H7 (cell line): ENCODE measurements at regions not wholly inside any gene's neighbourhood (a gene's known extent, or its start where the extent isn't known, plus 50 kb on each side); places are given as distances from the start of the nearest gene placed in this dataset.
"Not testable (repeated sequence)": the region's sequence is repeated elsewhere in the genome, so short reads cannot be mapped to it uniquely, and the experiment has no call there.

Experiments used
- DNase-seq: peaks from one replicate; pipeline ENCODE4 v3.0.0; 2012
- H3K27me3 ChIP-seq: 2 replicates; pipeline ENCODE4 v1.6.0; 2011; ENCODE audit warnings: mild to moderate bottlenecking, low read length; ENCODE audit not compliant: control insufficient read depth, insufficient read depth
- H3K36me3 ChIP-seq: replicated peaks from 2 replicates; pipeline ENCODE4 v1.5.1; 2011; ENCODE audit warnings: low read length; ENCODE audit not compliant: control insufficient read depth, insufficient read depth
- H3K4me3 ChIP-seq: 2 replicates; pipeline ENCODE4 v1.5.1; 2011; ENCODE audit warnings: low read depth, mild to moderate bottlenecking, control low read depth, low read length, moderate library complexity; ENCODE audit not compliant: insufficient read depth

DNA sequence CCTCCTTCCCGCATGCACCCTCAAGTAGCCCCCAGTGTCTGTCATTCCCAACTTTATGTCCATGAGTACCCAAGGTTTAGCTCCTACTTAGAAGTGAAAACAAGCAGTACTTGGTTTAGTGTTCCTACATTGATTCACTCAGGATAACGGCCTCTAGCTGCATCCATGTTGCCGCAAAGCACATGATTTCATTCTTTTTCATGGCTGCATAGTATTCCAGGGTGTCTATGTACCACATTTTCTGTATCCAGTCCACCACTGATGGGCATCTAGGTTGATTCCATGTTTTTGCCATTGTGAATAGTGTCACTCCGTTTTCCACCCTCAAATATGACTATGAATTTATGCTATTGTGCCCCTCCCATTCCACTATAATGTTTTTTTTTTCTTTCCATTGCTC is 130.5 kb upstream of the MXRA5 start:
- no peak for DNase-seq
- Histone ChIP-seq H3K4me3 (no peak overlapping the region), H3K36me3 (no peaks in the 10 kb centered on the region), H3K27me3 (no peaks in the 10 kb centered on the region)

DNA sequence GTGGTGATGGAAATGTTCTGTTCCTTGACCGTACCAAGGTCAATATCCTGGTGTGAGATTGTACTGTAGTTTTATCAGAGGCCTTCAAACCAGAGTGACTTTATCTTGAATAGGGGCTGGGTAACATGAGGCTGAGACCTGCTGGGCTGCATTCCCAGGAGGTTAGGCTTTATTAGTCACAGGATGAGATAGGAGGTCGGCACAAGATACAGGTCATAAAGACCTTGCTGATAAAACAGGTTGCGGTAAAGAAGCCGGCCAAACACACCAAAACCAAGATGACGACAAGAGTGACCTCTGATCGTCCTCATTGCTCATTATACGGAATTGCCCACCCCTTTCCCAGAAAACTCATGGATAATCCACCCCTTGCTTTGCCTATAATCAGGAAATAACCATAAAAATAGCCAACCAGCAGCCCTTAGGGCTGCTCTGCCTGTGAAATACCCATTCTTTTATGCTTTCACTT is 123.8 kb upstream of the MXRA5 start:
- not testable (repeated sequence) for H3K36me3 ChIP-seq, DNase-seq, H3K27me3 ChIP-seq, H3K4me3 ChIP-seq

DNA sequence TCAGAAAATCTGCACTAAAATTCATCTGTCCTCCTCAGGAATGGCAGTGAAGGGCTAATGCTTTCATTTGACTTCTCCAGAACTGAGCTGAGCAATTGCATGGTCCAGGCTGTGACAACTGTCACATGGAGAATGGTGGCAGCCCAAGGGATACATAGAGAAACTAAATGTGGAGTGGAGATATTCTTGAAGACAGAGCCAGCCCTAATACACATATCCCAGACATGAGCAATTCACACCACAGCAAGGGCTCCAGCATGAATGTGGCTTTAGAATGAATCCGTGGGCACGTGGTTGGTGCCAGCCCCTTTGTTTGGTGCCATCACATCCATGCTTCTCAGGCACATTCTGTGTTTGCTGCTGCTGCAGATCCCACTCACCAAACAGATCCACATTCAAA is 121.6 kb upstream of the MXRA5 start:
- no peak overlapping the region for H3K4me3 ChIP-seq
- no peak for DNase-seq
- no peaks in the 10 kb centered on the region; the same call in 1 of the 2 replicates for H3K36me3 ChIP-seq
- H3K27me3 ChIP-seq, result no peaks in the 10 kb centered on the region

DNA sequence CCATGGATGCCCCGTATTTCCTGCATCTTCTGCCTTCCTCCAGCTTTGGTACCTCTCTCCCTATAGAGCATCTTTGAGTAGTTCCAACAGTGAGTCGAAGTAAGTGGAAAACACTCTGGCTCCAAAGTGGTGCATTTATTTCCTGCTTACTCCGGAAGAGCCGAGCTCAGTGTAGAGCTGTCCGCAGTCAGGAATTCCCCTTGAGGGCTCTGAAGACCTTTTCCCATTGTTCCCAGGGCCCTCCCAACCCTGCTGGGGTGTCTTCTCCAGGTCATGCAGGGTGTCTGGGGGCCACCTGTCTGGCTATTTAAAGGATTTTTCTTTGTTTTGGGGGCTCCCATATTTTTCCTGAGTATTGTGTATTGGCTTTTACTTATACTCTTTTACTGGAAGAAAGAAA is 118.6 kb upstream of the MXRA5 start:
- H3K27me3 ChIP-seq, result no peaks in the 10 kb centered on the region
- no peak for DNase-seq
- no peak overlapping the region for H3K4me3 ChIP-seq
- no peaks in the 10 kb centered on the region; the same call in 1 of the 2 replicates for H3K36me3 ChIP-seq

DNA sequence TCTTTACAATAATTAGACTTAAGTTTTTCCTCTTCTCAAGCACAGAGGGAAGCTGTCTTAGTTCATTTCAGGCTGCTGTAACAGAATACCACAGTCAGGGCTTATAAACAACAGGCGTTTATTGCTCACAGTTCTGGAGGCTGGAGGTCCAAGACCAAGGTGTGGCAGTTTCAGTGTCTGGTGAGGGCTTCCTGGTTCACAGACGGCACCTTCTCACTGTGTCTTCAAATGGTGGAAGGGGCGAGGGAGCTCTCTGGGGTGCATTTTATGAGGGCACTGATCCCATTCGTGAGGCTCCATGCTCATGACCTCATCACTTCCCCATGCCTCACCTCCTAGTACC is 115.7 kb upstream of the MXRA5 start:
- no peaks in the 10 kb centered on the region for H3K27me3 ChIP-seq
- H3K4me3 ChIP-seq, result no peak overlapping the region
- no peak for DNase-seq
- H3K36me3 ChIP-seq, result no peaks in the 10 kb centered on the region; the same call in 1 of the 2 replicates

DNA sequence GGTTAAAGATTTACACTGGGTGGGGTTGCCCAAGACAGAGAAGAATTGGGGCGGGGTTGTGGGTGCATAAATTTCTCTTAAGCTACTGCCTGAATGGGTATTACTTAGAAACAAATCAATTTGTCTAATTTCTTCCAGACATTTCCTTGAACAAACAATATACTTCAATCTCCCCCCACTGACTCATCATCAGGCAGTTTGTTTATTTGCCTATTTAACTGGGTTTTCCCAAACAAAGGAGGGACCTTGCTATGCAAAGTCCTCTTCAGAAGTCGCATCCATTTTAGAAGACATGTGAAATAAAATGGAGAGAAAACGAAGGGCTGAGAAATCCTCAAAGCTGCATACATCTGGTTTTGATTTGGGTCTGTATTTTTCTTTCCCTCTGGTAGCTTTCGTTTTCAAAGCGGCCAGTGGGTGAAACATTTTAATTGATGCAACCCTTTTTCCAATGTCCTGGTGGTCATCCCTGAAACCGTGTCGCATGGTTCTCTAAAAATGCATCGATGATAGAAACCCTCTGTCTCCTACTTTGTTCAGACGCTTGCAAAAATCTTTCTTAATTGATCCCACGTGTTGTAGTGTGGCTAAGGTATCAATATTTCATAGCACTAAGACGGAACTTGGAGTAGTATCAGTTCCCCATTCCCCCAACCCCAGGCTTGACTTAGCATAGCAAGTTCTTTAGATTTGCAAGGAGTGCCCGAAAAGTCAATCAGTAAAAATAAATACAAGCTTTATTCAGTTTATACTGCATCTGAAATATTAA is 115.1 kb upstream of the MXRA5 start:
- Histone ChIP-seq H3K27me3 (no peaks in the 10 kb centered on the region), H3K36me3 (no peaks in the 10 kb centered on the region; the same call in 1 of the 2 replicates), H3K4me3 (no peak overlapping the region)
- no peak for DNase-seq

DNA sequence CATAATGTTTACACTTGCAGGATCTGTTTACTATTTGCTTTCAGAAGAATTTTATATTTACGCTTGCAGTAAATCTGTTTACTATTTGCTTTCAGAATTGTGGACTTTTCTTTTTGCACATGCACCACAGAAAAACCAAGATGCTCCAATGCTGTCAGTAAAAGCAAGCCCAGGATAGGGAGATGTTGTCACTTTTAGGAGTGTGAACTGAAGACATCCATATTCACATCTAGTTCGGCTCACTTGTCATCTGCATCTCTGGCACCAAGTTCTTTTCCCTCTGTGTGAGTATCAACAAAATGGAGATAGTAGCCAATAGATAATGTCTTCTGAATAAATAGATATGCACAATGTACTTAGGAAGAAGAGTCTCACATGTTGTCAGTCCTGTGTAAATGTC is 109.3 kb upstream of the MXRA5 start:
- DNase-seq, result no peak
- Histone ChIP-seq H3K4me3 (no peak overlapping the region), H3K27me3 (no peaks in the 10 kb centered on the region), H3K36me3 (no peaks in the 10 kb centered on the region)

DNA sequence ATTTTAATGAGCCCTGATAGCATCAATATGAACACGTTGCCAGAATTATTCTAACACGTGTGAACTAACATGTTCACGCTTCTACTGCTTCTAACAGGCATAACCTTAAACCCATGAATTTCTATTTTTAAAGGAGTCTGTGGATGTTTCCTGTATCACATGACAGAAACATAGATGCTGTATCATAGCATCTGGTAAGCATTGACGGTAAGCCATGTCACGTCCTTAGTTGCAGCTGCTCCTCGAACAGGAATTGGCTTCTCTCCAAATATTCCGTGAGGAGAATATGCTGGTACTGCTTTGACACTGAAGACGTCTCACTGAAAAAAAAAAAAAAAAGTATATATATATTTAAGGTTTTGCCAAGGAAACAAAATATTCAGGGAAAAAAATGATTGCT is 105.1 kb upstream of the MXRA5 start:
- no peak for DNase-seq
- Histone ChIP-seq H3K36me3 (no peaks in the 10 kb centered on the region), H3K4me3 (no peak overlapping the region), H3K27me3 (no peaks in the 10 kb centered on the region)

DNA sequence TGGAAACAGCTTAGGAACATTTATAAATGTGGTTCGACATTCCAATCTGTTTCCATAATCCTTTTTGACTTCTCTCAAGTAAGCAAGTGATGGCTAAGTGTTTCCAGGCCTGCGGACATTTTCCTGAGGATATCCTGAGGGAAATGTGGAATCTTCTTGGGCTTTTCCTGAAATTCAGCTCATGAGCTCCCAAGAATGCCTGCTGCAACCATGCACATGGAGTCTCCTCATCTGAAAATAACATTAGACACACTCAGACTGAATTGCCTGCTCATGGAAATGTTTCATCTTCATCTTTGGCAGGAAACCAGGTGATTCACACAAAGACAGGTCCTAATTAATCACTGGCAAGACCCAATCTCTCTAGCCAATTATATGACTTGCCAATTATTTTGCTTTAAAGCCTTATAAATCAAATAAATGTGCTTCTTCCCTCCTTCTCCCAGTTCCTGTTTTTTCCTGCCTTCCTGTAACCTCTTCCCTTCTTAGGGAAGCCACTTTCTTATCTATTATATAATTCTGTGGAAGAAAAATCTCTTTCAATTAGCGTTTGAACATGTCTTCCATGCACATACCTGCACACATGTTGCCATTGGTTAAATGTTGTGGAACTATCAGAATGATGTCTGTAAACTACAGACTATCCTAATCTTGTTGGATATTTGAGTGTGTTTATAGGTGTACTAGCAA is 104.6 kb upstream of the MXRA5 start:
- Histone ChIP-seq H3K27me3 (no peaks in the 10 kb centered on the region), H3K4me3 (no peak overlapping the region), H3K36me3 (no peaks in the 10 kb centered on the region)
- DNase-seq, result no peak

DNA sequence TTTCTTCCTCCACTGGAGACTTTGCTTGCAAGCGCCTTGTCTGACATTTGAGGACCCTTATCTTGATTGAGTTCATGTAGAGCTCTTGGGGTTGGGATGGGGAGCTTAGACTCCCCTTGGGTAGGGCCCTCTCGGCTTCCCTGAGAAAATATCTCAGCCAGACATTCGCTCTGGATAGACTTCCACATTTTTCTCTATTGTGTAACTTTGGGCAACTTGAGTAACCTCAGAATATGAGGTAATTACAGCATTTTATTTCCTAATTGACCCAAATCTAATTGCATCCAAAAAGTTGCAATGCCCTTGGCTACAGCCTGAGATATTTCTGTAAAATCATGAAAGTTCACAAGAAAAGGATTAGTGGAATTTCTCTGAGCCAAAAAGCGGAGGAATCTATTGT is 102.8 kb upstream of the MXRA5 start:
- Histone ChIP-seq H3K36me3 (no peaks in the 10 kb centered on the region), H3K4me3 (no peak overlapping the region), H3K27me3 (no peaks in the 10 kb centered on the region)
- no peak for DNase-seq

DNA sequence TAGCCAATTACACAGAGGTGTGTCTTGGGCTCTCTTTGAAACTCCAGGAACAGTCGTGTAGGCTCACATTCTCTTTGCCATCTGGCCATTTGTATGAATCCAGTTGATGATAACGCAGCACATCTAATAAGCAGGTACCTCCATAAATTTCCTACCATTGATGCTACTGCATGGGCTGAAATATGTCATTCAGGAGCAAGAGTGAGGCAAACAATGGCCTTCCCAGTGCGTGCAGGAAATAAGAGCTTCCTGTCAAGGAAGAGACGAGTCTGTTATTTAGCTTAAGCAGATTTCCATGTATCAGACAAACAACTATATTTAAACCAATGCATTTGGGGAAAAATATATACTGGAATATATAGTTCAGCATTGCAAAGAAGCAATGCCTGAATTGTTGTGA is 102.1 kb upstream of the MXRA5 start:
- Histone ChIP-seq H3K4me3 (no peak overlapping the region), H3K36me3 (no peaks in the 10 kb centered on the region), H3K27me3 (no peaks in the 10 kb centered on the region)
- no peak for DNase-seq

DNA sequence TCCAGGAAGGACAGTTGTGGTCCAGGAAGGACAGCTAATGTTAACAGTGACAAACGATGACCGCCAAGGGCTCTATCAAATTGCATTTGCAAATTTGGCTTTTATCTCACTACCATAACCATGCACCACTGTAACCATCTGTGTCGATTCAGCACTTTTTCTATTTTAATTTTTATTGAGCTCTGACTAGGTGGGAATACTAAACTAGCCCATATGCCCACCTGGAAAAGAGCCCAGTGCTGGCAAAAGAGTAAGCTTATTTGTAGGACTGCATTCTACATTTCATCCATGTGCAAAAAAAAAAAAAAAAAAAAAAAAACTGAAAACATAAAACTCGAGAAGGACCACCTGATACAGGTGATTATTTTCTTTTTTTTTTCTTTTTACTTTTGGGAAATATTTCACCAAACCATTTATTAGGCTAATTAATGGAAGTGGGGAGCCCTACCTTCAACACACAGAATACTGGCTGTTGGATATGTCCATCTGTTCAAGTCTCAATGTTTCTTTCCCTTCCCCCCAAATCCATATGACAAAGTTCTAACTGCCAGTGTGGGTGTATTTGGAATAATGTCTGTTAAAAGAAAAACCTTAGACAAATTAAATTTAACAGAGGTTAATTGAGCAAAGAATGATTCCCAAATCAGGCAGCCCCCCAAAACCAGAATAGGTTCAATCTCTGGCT is 99.5 kb upstream of the MXRA5 start:
- DNase-seq, result no peak
- H3K4me3 ChIP-seq, result no peak overlapping the region
- no peaks in the 10 kb centered on the region for H3K27me3 ChIP-seq
- no peaks in the 10 kb centered on the region for H3K36me3 ChIP-seq

DNA sequence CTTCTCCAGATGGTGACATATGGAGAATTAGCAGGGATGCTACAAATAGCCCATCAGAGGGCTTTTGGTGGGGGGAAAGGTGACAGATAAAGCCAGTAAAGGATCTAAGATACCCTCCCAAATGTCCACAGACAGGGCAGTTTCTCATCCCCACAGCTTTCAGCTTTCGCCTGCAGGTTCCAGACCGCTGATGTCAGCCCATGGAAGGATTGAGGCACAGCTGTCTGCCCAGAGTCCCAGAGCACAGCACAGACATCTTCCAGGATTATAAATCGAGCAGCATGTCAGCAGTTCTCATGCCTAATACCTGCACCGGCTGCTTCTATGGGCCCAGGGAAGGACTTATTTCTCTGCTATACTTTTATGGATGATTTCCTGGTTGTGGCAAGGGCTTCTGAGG is 96.7 kb upstream of the MXRA5 start:
- H3K4me3 ChIP-seq, result no peak overlapping the region
- no peaks in the 10 kb centered on the region for H3K27me3 ChIP-seq
- no peaks in the 10 kb centered on the region for H3K36me3 ChIP-seq
- DNase-seq, result no peak

DNA sequence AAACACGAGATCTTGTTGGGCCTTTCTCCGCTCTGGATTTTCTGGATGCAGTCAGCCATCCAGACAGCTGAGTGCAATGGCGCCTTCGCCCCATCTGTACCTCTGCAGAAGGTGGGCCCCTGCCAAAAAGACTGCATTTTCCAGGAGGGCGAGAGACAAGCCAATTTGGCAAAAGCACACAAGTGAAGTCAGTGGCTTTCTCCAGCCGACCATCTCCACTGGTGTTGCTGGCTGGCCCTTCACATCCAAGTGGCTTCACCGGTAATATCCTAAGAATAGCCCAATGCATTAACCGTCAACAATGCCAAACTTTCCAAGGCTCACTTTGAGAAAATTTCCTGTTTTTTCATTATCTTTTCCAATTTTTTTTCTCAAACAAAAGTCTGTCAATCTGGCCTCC is 96.2 kb upstream of the MXRA5 start:
- no peak overlapping the region for H3K4me3 ChIP-seq
- no peaks in the 10 kb centered on the region for H3K27me3 ChIP-seq
- no peaks in the 10 kb centered on the region for H3K36me3 ChIP-seq
- no peak for DNase-seq

DNA sequence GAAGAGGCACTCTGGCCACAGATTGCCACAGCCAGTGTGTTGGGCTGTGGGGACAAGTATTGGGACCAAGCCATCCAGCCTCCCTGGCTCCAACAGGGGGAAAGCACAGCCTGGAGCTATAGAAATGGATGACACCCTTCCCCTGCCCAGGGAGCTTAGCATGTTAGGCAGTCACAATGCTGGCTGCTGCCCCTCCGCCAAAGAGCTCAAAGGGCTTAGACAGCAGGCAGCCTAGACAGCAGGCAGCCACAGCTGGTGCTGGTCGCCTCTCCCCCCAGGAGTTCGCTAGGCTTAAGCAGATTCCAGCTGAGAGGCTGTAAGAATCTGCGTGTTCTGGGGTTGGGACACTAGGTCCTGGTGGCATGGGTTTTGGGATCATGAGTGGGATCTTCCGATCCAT is 94.5 kb upstream of the MXRA5 start:
- DNase-seq, result no peak
- no peaks in the 10 kb centered on the region for H3K36me3 ChIP-seq
- no peaks in the 10 kb centered on the region for H3K27me3 ChIP-seq
- no peak overlapping the region for H3K4me3 ChIP-seq
